Osteoblast (primary cell): ENCODE measurements at regions not wholly inside any gene's neighbourhood (a gene's known extent, or its start where the extent isn't known, plus 50 kb on each side); places are given as distances from the start of the nearest gene placed in this dataset.

ENCODE experiments used
- DNase-seq: peaks from one replicate; pipeline ENCODE4 v3.0.0; 2011; ENCODE audit warnings: low spot score, mixed read lengths; ENCODE audit not compliant: insufficient read length; ENCODE audit errors: missing footprints
- H2AFZ ChIP-seq: 2 replicates; pipeline ENCODE4 v1.6.0; 2011; ENCODE audit warnings: mild to moderate bottlenecking, low read length
- H3K27ac ChIP-seq: 2 replicates; pipeline ENCODE4 v1.5.1; 2011; ENCODE audit warnings: mild to moderate bottlenecking, low read depth, low read length, moderate library complexity
- H3K27me3 ChIP-seq: 2 replicates; pipeline ENCODE4 v1.6.0; 2012; ENCODE audit warnings: mild to moderate bottlenecking, control low read depth, inconsistent platforms, low read length, moderate library complexity; ENCODE audit not compliant: insufficient read depth
- H3K36me3 ChIP-seq: 2 replicates; pipeline ENCODE4 v1.5.1; 2011; ENCODE audit warnings: mild to moderate bottlenecking, low read length, control low read depth, moderate library complexity; ENCODE audit not compliant: insufficient read depth
- H3K4me1 ChIP-seq: 2 replicates; pipeline ENCODE4 v1.5.1; 2011; ENCODE audit warnings: mild to moderate bottlenecking, low read length, control low read depth, moderate library complexity; ENCODE audit not compliant: insufficient read depth
- H3K4me2 ChIP-seq: 2 replicates; pipeline ENCODE4 v1.6.0; 2011; ENCODE audit warnings: mild to moderate bottlenecking, low read length; ENCODE audit not compliant: insufficient read depth
- H3K4me3 ChIP-seq: fragments of 200-600 bp; sonication (generic); 3 replicates; pipeline ENCODE4 v1.5.1; 2012; ENCODE audit warnings: mild to moderate bottlenecking, low read length, inconsistent platforms; ENCODE audit not compliant: insufficient read depth
- H3K79me2 ChIP-seq: 2 replicates; pipeline ENCODE4 v1.6.0; 2012; ENCODE audit warnings: mild to moderate bottlenecking, low read length, control low read depth, inconsistent platforms; ENCODE audit not compliant: insufficient read depth
- H3K9me3 ChIP-seq: 2 replicates; pipeline ENCODE4 v1.5.1; 2011; ENCODE audit warnings: low read depth, low read length, control low read depth
- H4K20me1 ChIP-seq: 2 replicates; pipeline ENCODE4 v1.6.0; 2012; ENCODE audit warnings: mild to moderate bottlenecking, low read length, control low read depth; ENCODE audit not compliant: insufficient read depth
- CTCF ChIP-seq: IDR thresholded peaks from 2 replicates; pipeline ENCODE4 v1.5.1; 2011; ENCODE audit warnings: mild to moderate bottlenecking, low read depth, low read length, moderate library complexity; ENCODE audit errors: extremely low read depth

- Histone ChIP-seq H3K4me2 (no peak overlapping the region), H3K27ac (no peak overlapping the region), H3K4me1 (peaks cover 3% of the 10 kb centered on the region), H3K36me3 (no peaks in the 10 kb centered on the region), H2AFZ (no peak overlapping the region), H3K79me2 (no peaks in the 10 kb centered on the region), H3K9me3 (no peaks in the 10 kb centered on the region), H3K4me3 (no peak overlapping the region), H4K20me1 (no peaks in the 10 kb centered on the region), H3K27me3 (no peaks in the 10 kb centered on the region)
- no peak for DNase-seq
- TF ChIP-seq CTCF: no peak
Observed at GRCh38 chr3:118000219-118000618, 1034.4 kb downstream of the IGSF11 start.

GRCh38 chr3:118001380-118001779 is 1033.3 kb downstream of the IGSF11 start:
- Histone ChIP-seq H2AFZ (no peak overlapping the region), H3K27ac (no peak overlapping the region), H3K4me2 (no peak overlapping the region), H4K20me1 (no peaks in the 10 kb centered on the region), H3K79me2 (no peaks in the 10 kb centered on the region), H3K36me3 (no peaks in the 10 kb centered on the region), H3K9me3 (no peaks in the 10 kb centered on the region), H3K4me1 (peaks cover 3% of the 10 kb centered on the region), H3K4me3 (no peak overlapping the region), H3K27me3 (no peaks in the 10 kb centered on the region)
- no peak for TF ChIP-seq CTCF
- no peak for DNase-seq

GRCh38 chr3:118011910-118012309 is 1022.7 kb downstream of the IGSF11 start:
- Histone ChIP-seq H3K4me2 (no peak overlapping the region), H3K36me3 (no peaks in the 10 kb centered on the region), H2AFZ (no peak overlapping the region), H3K9me3 (no peaks in the 10 kb centered on the region), H3K79me2 (no peaks in the 10 kb centered on the region), H4K20me1 (no peaks in the 10 kb centered on the region), H3K4me3 (no peak overlapping the region), H3K27ac (no peak overlapping the region), H3K27me3 (no peaks in the 10 kb centered on the region), H3K4me1 (no peaks in the 10 kb centered on the region)
- no peak for DNase-seq
- no peak for TF ChIP-seq CTCF

GRCh38 chr3:118029049-118029448 is 1005.6 kb downstream of the IGSF11 start:
- Histone ChIP-seq H3K79me2 (no peaks in the 10 kb centered on the region), H3K4me3 (no peak overlapping the region), H3K36me3 (no peaks in the 10 kb centered on the region), H2AFZ (no peak overlapping the region), H3K27ac (no peak overlapping the region), H3K27me3 (no peaks in the 10 kb centered on the region), H3K9me3 (no peaks in the 10 kb centered on the region), H3K4me2 (no peak overlapping the region), H4K20me1 (no peaks in the 10 kb centered on the region), H3K4me1 (no peaks in the 10 kb centered on the region)
- no peak for TF ChIP-seq CTCF
- DNase-seq: no peak
